ENCODE measurements at regions not wholly inside any gene's neighbourhood (a gene's known extent, or its start where the extent isn't known, plus 50 kb on each side); places are given as distances from the start of the nearest gene placed in this dataset.

DNA sequence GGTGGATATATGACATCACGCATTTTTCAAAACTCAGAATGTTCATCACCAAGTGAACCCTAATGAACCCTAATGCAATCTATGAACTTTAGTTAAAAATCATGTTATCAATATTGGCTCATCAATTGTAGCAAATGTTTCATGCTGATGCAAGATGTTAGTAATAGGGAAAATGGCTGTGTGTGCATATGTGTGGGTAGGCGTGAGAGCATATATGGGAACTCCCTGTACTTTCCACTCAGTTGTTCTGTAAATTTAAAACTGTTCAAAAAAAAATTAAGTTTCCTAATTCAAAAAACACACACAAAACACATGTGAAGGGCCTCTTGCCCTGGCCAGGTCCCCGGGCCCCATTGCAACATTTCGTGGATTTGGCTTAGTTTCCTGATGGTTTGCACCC, 89.7 kb upstream of the PROK2 start:
- TF ChIP-seq, protein P1, sequence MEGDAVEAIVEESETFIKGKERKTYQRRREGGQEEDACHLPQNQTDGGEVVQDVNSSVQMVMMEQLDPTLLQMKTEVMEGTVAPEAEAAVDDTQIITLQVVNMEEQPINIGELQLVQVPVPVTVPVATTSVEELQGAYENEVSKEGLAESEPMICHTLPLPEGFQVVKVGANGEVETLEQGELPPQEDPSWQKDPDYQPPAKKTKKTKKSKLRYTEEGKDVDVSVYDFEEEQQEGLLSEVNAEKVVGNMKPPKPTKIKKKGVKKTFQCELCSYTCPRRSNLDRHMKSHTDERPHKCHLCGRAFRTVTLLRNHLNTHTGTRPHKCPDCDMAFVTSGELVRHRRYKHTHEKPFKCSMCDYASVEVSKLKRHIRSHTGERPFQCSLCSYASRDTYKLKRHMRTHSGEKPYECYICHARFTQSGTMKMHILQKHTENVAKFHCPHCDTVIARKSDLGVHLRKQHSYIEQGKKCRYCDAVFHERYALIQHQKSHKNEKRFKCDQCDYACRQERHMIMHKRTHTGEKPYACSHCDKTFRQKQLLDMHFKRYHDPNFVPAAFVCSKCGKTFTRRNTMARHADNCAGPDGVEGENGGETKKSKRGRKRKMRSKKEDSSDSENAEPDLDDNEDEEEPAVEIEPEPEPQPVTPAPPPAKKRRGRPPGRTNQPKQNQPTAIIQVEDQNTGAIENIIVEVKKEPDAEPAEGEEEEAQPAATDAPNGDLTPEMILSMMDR (IDR thresholded peaks at IDR 0.05), result no peak
- TF ChIP-seq POLR2A (IDR thresholded peaks at IDR 0.05), result no peak
- TF ChIP-seq EP300 (IDR thresholded peaks at IDR 0.05), result no peak
